ENCODE measurements at regions not wholly inside any gene's neighbourhood (a gene's known extent, or its start where the extent isn't known, plus 50 kb on each side); places are given as distances from the start of the nearest gene placed in this dataset.

DNA sequence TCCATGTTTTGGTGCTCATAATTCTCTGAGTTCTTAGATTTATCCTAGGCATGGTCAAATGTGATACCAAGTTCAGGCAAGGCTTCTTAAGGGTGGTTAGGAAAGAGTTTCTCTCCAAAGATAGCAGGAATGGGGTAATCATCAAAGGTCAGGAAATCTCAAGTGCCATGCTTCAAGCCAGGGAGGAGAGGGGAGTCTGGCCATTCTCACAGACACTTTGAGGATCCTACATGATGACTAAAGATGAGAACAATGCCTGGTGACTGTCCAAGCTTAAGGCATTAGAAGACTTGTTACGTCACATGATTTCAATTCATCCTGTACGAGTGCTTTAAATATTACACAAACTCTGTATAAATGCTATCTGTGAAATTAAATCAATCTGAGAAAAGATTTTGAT, 59.4 kb downstream of the POM121L12 start:
- TF ChIP-seq SUZ12 (IDR thresholded peaks at IDR 0.05) (no peak), L3MBTL2 (conservative IDR thresholded peaks at IDR 0.05) (no peak), ZNF384 (IDR thresholded peaks at IDR 0.05) (no peak), ELF4 (IDR thresholded peaks at IDR 0.05) (no peak), CTBP1 (IDR thresholded peaks at IDR 0.05; ENCODE audit: borderline replicate concordance) (no peak), LEF1 (IDR thresholded peaks at IDR 0.05; ENCODE audit: borderline replicate concordance) (no peak)
